ENCODE measurements at regions not wholly inside any gene's neighbourhood (a gene's known extent, or its start where the extent isn't known, plus 50 kb on each side); places are given as distances from the start of the nearest gene placed in this dataset.

GRCh38 chr5:144002876-144003275 lies 167.6 kb downstream of the YIPF5 start:
- TF ChIP-seq CTCF (conservative IDR thresholded peaks at IDR 0.05 in 1 of 2, IDR thresholded peaks at IDR 0.05 in 1 of 2; ENCODE audit: extremely low read depth in 1 of 2, insufficient read depth in 1 of 2, low read depth in 1 of 2, low read length in 2 of 2) (no peak), EZH2 (IDR thresholded peaks at IDR 0.05; ENCODE audit: borderline replicate concordance, low read length) (no peak)
